ENCODE measurements at regions not wholly inside any gene's neighbourhood (a gene's known extent, or its start where the extent isn't known, plus 50 kb on each side); places are given as distances from the start of the nearest gene placed in this dataset.

DNA sequence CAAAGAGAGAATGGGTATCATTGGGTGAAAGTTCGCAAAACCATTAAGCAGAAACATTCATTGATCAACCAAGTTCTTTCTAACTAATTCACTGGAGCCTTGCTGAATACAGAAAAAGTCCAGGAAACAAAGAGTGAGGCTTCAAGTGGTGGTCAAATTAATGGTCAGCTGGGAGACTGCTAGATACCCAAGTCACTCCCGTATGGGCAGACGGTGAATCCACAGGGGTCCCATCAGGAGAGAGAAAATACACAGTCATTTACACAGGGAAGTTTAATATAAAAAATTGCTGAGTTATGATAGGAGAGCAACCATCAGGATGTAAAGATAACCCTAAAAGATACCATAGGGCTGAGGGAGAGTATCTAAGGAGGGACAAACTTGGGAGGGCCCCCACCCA is 198.7 kb upstream of the DTNBP1 start:
- H3K4me3 ChIP-seq (replicated peaks; ENCODE audit: low read depth, low read length): no peak overlapping the region
- DNase-seq (ENCODE audit: extremely low read depth, low read depth): no peak
- TF ChIP-seq, protein P1, sequence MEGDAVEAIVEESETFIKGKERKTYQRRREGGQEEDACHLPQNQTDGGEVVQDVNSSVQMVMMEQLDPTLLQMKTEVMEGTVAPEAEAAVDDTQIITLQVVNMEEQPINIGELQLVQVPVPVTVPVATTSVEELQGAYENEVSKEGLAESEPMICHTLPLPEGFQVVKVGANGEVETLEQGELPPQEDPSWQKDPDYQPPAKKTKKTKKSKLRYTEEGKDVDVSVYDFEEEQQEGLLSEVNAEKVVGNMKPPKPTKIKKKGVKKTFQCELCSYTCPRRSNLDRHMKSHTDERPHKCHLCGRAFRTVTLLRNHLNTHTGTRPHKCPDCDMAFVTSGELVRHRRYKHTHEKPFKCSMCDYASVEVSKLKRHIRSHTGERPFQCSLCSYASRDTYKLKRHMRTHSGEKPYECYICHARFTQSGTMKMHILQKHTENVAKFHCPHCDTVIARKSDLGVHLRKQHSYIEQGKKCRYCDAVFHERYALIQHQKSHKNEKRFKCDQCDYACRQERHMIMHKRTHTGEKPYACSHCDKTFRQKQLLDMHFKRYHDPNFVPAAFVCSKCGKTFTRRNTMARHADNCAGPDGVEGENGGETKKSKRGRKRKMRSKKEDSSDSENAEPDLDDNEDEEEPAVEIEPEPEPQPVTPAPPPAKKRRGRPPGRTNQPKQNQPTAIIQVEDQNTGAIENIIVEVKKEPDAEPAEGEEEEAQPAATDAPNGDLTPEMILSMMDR (IDR thresholded peaks at IDR 0.05; ENCODE audit: low read depth, low read length, missing control alignments): no peak

DNA sequence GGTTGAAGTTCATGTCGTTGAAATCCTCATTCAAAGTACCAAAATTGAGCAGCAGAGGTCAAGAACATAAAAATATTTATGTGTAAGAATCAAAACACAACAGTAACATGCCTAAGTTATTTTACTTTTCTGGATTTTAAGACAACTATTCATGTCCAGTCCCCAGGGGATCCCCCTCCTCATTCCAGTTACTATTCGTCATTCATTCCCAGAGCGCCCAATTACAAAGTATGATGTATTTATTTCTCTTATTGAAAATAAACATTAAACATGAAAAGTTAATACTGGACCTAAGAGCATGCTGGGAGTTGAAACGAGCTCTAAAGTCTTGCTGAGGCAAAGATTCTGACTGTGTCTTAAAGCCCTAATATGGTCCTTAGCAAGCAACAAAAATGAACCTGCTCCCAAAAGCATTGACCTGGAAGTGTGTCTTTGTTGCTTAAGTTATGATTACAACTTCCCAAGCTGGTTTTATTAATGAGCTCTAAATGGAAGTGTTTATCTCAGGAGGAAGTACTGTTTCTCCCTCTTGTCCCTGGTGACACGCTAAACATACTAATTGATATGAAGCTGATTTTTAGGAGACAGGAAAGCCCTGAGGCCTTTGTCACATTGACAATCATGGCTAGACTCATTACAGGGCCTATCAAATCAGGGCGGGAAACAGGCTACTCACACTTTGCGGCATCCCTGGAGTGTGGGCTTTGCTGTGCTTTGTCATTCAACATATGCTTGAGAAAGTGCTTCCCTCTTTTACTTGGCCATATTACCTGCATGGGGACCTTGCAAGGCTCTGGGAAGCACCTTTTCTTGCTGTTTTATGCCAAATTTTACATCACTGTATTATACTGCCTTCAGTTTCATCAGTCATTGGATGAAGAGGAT is 192.2 kb upstream of the DTNBP1 start:
- no peak overlapping the region for H3K4me3 ChIP-seq (replicated peaks; ENCODE audit: low read depth, low read length)
- DNase-seq (ENCODE audit: extremely low read depth, low read depth): no peak
- TF ChIP-seq, protein P1 (IDR thresholded peaks at IDR 0.05; ENCODE audit: low read depth, low read length, missing control alignments): no peak

DNA sequence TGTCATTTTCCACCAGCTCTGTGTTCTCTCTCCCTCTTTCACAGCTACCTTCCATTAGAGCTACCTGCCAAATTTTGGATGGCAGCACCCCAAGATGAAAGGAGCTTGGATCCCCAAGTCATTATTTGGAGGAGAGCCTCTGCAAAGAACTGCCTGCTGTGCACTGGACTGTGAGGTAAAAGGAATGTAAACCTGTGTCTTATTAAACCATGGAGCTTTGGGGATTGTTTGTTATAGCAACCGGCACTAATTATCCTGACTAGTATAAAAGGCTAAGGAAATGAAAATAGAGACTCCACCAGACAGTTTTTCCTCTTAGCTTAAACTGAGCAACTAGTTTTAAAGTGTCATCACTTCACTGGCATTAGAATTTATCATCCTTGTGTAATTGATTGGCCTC is 191.6 kb upstream of the DTNBP1 start:
- TF ChIP-seq, protein P1 (IDR thresholded peaks at IDR 0.05; ENCODE audit: low read depth, low read length, missing control alignments): no peak
- no peak overlapping the region for H3K4me3 ChIP-seq (replicated peaks; ENCODE audit: low read depth, low read length)
- DNase-seq (ENCODE audit: extremely low read depth, low read depth): no peak

DNA sequence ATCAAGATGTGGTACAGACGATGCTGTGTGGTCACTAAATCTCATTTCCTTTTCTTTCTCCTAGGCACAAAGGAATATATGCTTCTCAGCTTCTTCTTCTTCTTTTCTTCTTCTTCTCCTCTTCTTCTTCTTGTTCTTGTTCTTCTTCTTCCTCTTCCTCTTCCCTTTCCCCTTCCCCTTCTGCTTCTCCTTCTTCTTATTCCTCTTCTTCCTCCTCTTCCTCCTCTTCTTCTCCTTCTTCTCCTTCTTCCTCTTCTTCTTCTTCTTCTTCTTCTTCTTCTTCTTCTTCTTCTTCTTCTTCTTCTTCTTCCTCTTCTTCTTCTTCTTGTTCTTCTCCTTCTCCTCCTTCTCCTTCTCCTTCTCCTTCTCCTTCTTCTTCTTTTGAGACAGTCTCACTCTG is 190.4 kb upstream of the DTNBP1 start:
- no peak for DNase-seq (ENCODE audit: extremely low read depth, low read depth)
- H3K4me3 ChIP-seq (replicated peaks; ENCODE audit: low read depth, low read length): no peak overlapping the region
- TF ChIP-seq, protein P1 (IDR thresholded peaks at IDR 0.05; ENCODE audit: low read depth, low read length, missing control alignments): no peak

DNA sequence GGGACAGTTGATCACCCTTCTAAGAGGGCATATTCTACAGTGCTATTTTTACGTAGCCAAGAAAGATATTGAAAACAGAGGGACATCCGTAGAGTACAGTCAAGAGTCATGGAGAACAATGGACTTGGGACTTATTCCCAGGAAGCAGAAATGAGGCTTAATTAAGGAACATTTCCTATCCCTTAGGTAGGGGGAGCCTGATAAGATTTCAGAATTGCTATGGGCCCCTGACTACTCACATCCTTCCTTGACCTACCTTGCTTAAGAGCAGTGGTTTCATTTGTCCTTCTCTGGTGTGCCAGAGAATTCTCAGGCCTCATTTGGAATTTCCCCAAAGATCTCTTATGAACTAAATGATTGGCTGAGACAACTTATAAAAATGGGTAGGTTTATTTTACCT is 189.5 kb upstream of the DTNBP1 start:
- DNase-seq (ENCODE audit: extremely low read depth, low read depth): no peak
- TF ChIP-seq, protein P1 (IDR thresholded peaks at IDR 0.05; ENCODE audit: low read depth, low read length, missing control alignments): no peak

DNA sequence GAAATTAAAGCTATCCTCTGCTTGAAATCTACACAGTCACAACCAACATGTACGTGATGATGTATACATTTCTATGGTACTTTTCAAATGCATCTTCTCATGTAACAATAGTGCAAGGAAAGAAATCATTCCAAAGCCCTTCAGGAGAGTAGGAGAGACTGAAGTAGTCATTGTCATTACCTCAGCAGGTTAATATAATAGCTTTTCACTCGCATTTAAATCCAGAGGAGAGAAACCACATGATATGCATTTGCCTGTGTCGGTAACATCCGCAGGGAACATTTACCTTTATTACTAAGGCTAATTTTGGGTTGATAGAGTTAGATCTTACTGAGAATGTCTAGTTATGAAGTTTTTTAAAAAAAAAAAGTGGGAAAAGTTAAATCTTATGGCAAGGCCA is 186.6 kb upstream of the DTNBP1 start:
- TF ChIP-seq, protein P1 (IDR thresholded peaks at IDR 0.05; ENCODE audit: low read depth, low read length, missing control alignments): no peak
- no peak for DNase-seq (ENCODE audit: extremely low read depth, low read depth)
- no peak overlapping the region for H3K4me3 ChIP-seq (replicated peaks; ENCODE audit: low read depth, low read length)

More for the DNA sequence above, 189.5 kb upstream of the DTNBP1 start:
- H3K4me3 ChIP-seq (replicated peaks; ENCODE audit: low read depth, low read length): no peak overlapping the region
